Endothelial cell of umbilical vein (primary cell): ENCODE measurements at regions not wholly inside any gene's neighbourhood (a gene's known extent, or its start where the extent isn't known, plus 50 kb on each side); places are given as distances from the start of the nearest gene placed in this dataset.

Experiments used
- POLR2AphosphoS5 ChIP-seq: IDR thresholded peaks from 2 replicates; pipeline ENCODE4 v1.6.1; 2012; ENCODE audit warnings: low read depth, mild to moderate bottlenecking, control low read depth, low read length, moderate library complexity; ENCODE audit not compliant: insufficient read depth
- TF ChIP-seq, protein P1 (sequence below), 2 donors: IDR thresholded peaks; 1 replicate in 1 of 2; 2 replicates in 1 of 2; pipeline ENCODE4 v1.5.1; 2011; ENCODE audit warnings: low read length in 2 of 2, mild to moderate bottlenecking in 2 of 2, moderate library complexity in 2 of 2, control low read depth in 1 of 2, inconsistent platforms in 1 of 2, low read depth in 1 of 2; ENCODE audit not compliant: insufficient read depth in 1 of 2; ENCODE audit errors: extremely low read depth in 1 of 2

- TF ChIP-seq, protein P1, sequence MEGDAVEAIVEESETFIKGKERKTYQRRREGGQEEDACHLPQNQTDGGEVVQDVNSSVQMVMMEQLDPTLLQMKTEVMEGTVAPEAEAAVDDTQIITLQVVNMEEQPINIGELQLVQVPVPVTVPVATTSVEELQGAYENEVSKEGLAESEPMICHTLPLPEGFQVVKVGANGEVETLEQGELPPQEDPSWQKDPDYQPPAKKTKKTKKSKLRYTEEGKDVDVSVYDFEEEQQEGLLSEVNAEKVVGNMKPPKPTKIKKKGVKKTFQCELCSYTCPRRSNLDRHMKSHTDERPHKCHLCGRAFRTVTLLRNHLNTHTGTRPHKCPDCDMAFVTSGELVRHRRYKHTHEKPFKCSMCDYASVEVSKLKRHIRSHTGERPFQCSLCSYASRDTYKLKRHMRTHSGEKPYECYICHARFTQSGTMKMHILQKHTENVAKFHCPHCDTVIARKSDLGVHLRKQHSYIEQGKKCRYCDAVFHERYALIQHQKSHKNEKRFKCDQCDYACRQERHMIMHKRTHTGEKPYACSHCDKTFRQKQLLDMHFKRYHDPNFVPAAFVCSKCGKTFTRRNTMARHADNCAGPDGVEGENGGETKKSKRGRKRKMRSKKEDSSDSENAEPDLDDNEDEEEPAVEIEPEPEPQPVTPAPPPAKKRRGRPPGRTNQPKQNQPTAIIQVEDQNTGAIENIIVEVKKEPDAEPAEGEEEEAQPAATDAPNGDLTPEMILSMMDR (IDR thresholded peaks at IDR 0.05; ENCODE audit: extremely low read depth in 1 of 2, insufficient read depth in 1 of 2, low read depth in 1 of 2, low read length in 2 of 2): no peak
- TF ChIP-seq POLR2AphosphoS5: no peak
Measured at GRCh38 chrX:112137276-112137675, 54.7 kb upstream of the TRPC5 start.
